ENCODE measurements at regions not wholly inside any gene's neighbourhood (a gene's known extent, or its start where the extent isn't known, plus 50 kb on each side); places are given as distances from the start of the nearest gene placed in this dataset.

GRCh38 chr1:170856455-170856854, 78.9 kb upstream of the MROH9 start:
- DNase-seq, result no peak
- intact Hi-C loops (cut with DNase I), result no loop called here

GRCh38 chr1:170857955-170858354, 77.4 kb upstream of the MROH9 start:
- intact Hi-C loops (cut with DNase I), result no loop called here
- no peak for DNase-seq

GRCh38 chr1:170863621-170864020, 71.7 kb upstream of the MROH9 start:
- intact Hi-C loops (cut with DNase I), result no loop called here
- DNase-seq, result no peak

GRCh38 chr1:170864238-170864637, 71.1 kb upstream of the MROH9 start:
- DNase-seq, result no peak

GRCh38 chr1:170864876-170865538, 70.3 kb upstream of the MROH9 start:
- DNase-seq, result no peak
- intact Hi-C loops (cut with DNase I), result no loop called here

More at GRCh38 chr1:170864238-170864637, 71.1 kb upstream of the MROH9 start:
- intact Hi-C loops (cut with DNase I), result no loop called here

- intact Hi-C loops (cut with DNase I), result no loop called here
- DNase-seq, result no peak
Observed at GRCh38 chr1:170866646-170867045, 68.7 kb upstream of the MROH9 start.

GRCh38 chr1:170871868-170872267, 63.5 kb upstream of the MROH9 start:
- DNase-seq, result no peak
- intact Hi-C loops (cut with DNase I), result no loop called here

- intact Hi-C loops (cut with DNase I), result no loop called here
- DNase-seq, result no peak
Observed at GRCh38 chr1:170872663-170873062, 62.7 kb upstream of the MROH9 start.

GRCh38 chr1:170874671-170875070, 60.7 kb upstream of the MROH9 start:
- intact Hi-C loops (cut with DNase I), result no loop called here
- DNase-seq, result no peak

- intact Hi-C loops (cut with DNase I), result no loop called here
- peak in 12 of 42 donors; percentile 4 to 63 (median 25) for DNase-seq
Observed at GRCh38 chr1:170881268-170882265, 53.8 kb upstream of the MROH9 start.
